Ascending aorta (tissue), 2 donors: ENCODE measurements at regions not wholly inside any gene's neighbourhood (a gene's known extent, or its start where the extent isn't known, plus 50 kb on each side); places are given as distances from the start of the nearest gene placed in this dataset.

Experiments
- DNase-seq, 2 donors: peaks; one replicate each; pipeline ENCODE4 v3.0.0-alpha.2; 2019; ENCODE audit warnings: low spot score in 2 of 2
- H3K27ac ChIP-seq, 2 donors: fragments of 200-600 bp; sonication (generic); one replicate each; pipeline ENCODE4 v1.5.1; 2016 to 2017; ENCODE audit warnings: mild to moderate bottlenecking in 1 of 2
- H3K27me3 ChIP-seq: fragments of 200-600 bp; sonication (generic); one replicate; pipeline ENCODE4 v1.5.1; 2017
- H3K36me3 ChIP-seq, 2 donors: fragments of 200-600 bp; sonication (generic); one replicate each; pipeline ENCODE4 v1.5.1; 2016
- H3K4me1 ChIP-seq, 2 donors: fragments of 200-600 bp; sonication (generic); one replicate each; pipeline ENCODE4 v1.5.1; 2016 to 2017; ENCODE audit warnings: mild to moderate bottlenecking in 1 of 2
- H3K4me3 ChIP-seq, 2 donors: fragments of 200-600 bp; sonication (generic); one replicate each; pipeline ENCODE4 v1.5.1; 2016 to 2017; ENCODE audit warnings: mild to moderate bottlenecking in 1 of 2
- H3K9me3 ChIP-seq, 2 donors: fragments of 200-600 bp; sonication (generic); one replicate each; pipeline ENCODE4 v1.5.1; 2016
- CTCF ChIP-seq, 3 experiments: fragments of 200-600 bp in 2 of 3; fragments of 450-650 bp in 1 of 3; sonication (generic) in 2 of 3; IDR thresholded peaks; one replicate each; pipeline ENCODE4 v1.5.1; 2016 to 2019; ENCODE audit warnings: antibody characterized with exemption in 3 of 3, mild to moderate bottlenecking in 1 of 3, moderate library complexity in 1 of 3
- intact Hi-C: fragments of 100-400 bp; cut with DNase I; formaldehyde crosslinking; loops from one replicate; pipeline ENCODE4 v1.15.1; 2023

GRCh38 chr6:167208819-167209576 is 51.2 kb upstream of the GPR31 start:
- no peak overlapping the region for H3K27ac ChIP-seq
- H3K4me1 ChIP-seq, result no peaks in the 10 kb centered on the region
- H3K9me3 ChIP-seq, result no peaks in the 10 kb centered on the region
- no peak overlapping the region for H3K4me3 ChIP-seq
- intact Hi-C loops, result no loop called here
- no peak for TF ChIP-seq CTCF (IDR thresholded peaks at IDR 0.05)
- no peak for DNase-seq
- H3K27me3 ChIP-seq, result no peaks in the 10 kb centered on the region
- no peaks in the 10 kb centered on the region for H3K36me3 ChIP-seq

GRCh38 chr6:167209577-167209975 is 51.8 kb upstream of the GPR31 start:
- TF ChIP-seq CTCF (IDR thresholded peaks at IDR 0.05), result no peak
- no peaks in the 10 kb centered on the region for H3K27me3 ChIP-seq
- no peak for DNase-seq
- no peaks in the 10 kb centered on the region for H3K4me1 ChIP-seq
- intact Hi-C loops, result no loop called here
- no peaks in the 10 kb centered on the region for H3K9me3 ChIP-seq
- H3K36me3 ChIP-seq, result no peaks in the 10 kb centered on the region
- no peak overlapping the region for H3K27ac ChIP-seq
- H3K4me3 ChIP-seq, result no peak overlapping the region

DNA sequence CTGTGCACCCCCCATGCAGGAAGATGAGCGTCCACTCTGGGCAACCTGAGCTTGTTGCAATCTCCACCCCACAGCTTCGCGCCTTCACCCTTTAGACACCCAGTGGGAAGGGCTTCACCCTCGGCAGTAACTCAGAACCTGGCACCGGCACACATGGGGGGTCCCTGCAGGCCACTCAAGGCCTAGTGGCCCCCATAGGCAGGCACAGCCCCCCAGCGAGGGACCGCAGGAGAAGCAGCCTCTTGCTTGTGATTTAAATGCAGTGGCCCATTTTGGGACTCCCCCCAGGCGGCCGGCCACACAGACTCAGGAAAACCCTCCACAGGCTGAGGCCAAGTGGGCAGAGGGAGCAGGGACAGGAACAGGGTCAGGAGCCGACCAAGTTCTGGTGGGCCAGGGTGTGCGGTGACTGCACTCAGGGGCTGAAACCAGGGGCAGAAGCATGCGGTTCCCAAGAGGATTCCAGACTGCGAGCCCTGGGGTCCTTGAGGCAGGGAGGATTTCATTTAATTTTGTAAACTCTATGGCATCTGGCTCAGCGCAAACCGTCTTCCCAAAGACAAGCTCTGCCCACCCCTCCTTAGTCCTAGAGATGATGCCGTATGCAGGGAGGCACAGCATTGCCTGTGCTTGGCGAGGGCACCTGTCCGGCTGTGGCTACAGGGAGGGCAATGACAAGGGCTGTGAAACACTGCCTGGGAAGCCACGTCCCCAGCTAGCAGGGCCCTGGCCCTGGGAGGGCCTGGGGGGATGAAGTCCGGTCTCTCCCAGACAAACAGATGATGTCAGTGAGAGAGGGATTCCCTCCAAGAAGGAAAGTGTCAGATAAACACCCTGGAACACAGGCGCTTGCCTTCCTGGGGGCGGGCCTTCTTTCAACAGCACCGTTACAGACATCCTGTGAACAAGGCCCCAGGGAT is 52.9 kb upstream of the GPR31 start:
- no peaks in the 10 kb centered on the region for H3K36me3 ChIP-seq
- H3K4me1 ChIP-seq, result no peaks in the 10 kb centered on the region
- TF ChIP-seq CTCF (IDR thresholded peaks at IDR 0.05), result no peak
- no peaks in the 10 kb centered on the region for H3K9me3 ChIP-seq
- intact Hi-C loops, result no loop called here
- no peaks in the 10 kb centered on the region for H3K27me3 ChIP-seq
- no peak overlapping the region for H3K27ac ChIP-seq
- DNase-seq, result no peak
- no peak overlapping the region for H3K4me3 ChIP-seq

GRCh38 chr6:167211295-167211648 is 53.5 kb upstream of the GPR31 start:
- H3K4me1 ChIP-seq, result no peaks in the 10 kb centered on the region
- H3K27ac ChIP-seq, result no peak overlapping the region
- H3K36me3 ChIP-seq, result no peaks in the 10 kb centered on the region
- H3K9me3 ChIP-seq, result no peaks in the 10 kb centered on the region
- intact Hi-C loops, result no loop called here
- DNase-seq, result no peak
- no peak for TF ChIP-seq CTCF (IDR thresholded peaks at IDR 0.05)
- H3K4me3 ChIP-seq, result no peak overlapping the region
- H3K27me3 ChIP-seq, result no peaks in the 10 kb centered on the region

- TF ChIP-seq CTCF (IDR thresholded peaks at IDR 0.05), result no peak
- H3K27ac ChIP-seq, result no peak overlapping the region
- no peaks in the 10 kb centered on the region for H3K36me3 ChIP-seq
- intact Hi-C loops, result no loop called here
- H3K4me3 ChIP-seq, result no peak overlapping the region
- H3K27me3 ChIP-seq, result no peaks in the 10 kb centered on the region
- H3K4me1 ChIP-seq, result no peaks in the 10 kb centered on the region
- no peaks in the 10 kb centered on the region for H3K9me3 ChIP-seq
- no peak for DNase-seq
Measured at GRCh38 chr6:167211881-167212712, 54.3 kb upstream of the GPR31 start.
